ENCODE measurements at regions not wholly inside any gene's neighbourhood (a gene's known extent, or its start where the extent isn't known, plus 50 kb on each side); places are given as distances from the start of the nearest gene placed in this dataset.
"Not testable (repeated sequence)": the region's sequence is repeated elsewhere in the genome, so short reads cannot be mapped to it uniquely, and the experiment has no call there.

DNA sequence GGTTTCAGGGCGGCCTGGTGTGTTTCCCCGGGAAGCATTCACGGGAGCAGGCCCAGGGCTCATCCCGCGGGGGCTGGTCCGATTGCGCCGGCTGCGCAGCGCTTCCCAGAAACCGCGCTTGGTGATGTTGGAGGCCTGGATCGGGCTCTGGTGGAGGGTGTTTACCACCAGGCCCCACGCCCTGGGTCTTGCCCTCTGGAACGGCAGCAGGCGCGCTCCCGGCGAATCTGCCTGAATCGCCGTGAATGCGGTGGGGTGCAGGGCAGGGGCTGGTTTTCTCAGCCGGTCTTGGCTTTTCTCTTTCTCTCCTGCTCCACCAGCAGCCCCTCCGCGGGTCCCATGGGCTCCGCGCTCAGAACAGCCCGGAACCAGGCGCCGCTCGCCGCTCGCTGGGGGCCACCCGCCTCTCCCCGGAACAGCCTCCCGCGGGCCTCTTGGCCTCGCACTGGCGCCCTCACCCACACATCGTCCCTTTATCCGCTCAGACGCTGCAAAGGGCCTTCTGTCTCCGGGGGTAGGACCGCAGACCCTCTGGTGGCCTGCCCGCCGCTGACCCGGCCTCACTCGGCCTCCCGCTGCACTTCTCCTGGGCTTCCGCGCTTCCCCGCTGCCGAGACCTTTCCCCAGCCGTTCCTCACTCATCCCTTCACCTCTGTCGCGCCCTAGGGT, 69.4 kb upstream of the GJB6 start:
- intact Hi-C loops (cut with micrococcal nuclease), result no loop called here
- H3K36me3 Mint-ChIP-seq (ENCODE audit: low read depth), result no peaks in the 10 kb centered on the region
- H3K9me3 Mint-ChIP-seq, result peaks cover 3% of the 10 kb centered on the region
- no peak overlapping the region for H3K27ac Mint-ChIP-seq
- H3K4me1 Mint-ChIP-seq, result no peaks in the 10 kb centered on the region
- H3K4me3 Mint-ChIP-seq, result no peak overlapping the region
- no peak for DNase-seq
- peaks cover 44% of the 10 kb centered on the region for H3K27me3 Mint-ChIP-seq

DNA sequence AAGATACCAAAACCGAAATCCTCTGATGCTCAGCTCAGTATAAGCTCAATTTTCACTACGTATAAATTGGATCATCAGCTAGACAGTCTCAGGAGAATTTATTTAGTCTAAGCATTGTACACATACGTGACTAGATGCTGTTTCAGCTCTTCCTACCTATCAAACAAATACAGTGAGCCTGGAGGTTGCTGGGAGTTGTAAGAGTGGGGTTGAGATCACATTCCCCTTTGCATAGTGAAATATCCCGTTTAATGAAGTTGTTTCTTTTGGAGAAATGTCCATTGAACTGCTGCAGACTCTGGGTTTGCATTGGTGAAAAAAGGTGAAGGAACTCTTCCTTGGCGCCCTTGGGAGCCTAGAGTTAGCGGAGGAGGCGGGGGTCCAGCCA, 68.9 kb upstream of the GJB6 start:
- Mint-ChIP-seq H3K36me3 (ENCODE audit: low read depth) (no peaks in the 10 kb centered on the region), H3K4me3 (no peak overlapping the region), H3K4me1 (no peaks in the 10 kb centered on the region), H3K27ac (no peak overlapping the region), H3K27me3 (peaks cover 42% of the 10 kb centered on the region), H3K9me3 (no peaks in the 10 kb centered on the region)
- no peak for DNase-seq
- intact Hi-C loops (cut with micrococcal nuclease), result no loop called here

DNA sequence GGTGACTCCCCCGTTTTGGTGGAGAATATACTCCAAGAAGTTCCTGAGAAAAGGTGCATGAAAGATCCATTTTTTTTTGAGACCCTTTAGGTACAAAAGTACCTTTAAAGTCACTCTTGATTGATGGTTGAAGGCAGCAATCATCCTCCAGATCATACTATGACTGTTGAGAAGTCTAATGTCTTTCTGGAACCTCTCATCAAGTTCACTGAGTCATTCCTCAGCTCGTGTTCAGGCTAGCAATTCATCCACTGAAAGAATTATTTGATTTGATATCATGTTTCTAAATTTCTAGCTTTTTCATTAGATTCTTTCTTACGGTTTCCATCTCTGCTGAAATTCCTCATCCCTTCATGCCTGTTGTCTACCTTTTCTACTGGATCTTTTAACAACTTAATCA, 65.1 kb upstream of the GJB6 start:
- Mint-ChIP-seq H3K36me3 (ENCODE audit: low read depth) (no peaks in the 10 kb centered on the region), H3K27me3 (peaks cover 26% of the 10 kb centered on the region), H3K9me3 (no peaks in the 10 kb centered on the region), H3K4me3 (no peak overlapping the region), H3K4me1 (no peaks in the 10 kb centered on the region), H3K27ac (no peak overlapping the region)
- intact Hi-C loops (cut with micrococcal nuclease), result no loop called here
- DNase-seq, result no peak

DNA sequence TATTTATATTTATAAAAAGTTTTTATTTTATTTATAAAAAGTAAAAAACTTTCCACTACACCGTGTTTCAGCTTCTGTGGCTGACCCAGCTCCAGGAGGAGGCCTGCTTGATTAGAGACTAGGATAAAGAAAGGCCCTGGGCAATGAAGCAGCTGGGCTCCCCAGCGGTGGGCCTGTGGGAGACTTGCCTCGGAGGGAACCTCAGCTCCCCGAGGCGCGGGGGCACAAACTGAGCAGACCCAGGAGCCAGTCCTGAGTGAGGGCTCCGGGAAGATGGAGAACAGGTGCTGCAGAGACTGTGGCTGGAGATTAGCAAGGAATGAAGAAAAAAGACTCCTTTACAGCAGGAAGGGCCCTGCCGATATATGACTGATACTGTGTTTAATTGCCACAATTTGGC, 63.8 kb upstream of the GJB6 start:
- no peaks in the 10 kb centered on the region for H3K36me3 Mint-ChIP-seq (ENCODE audit: low read depth)

DNA sequence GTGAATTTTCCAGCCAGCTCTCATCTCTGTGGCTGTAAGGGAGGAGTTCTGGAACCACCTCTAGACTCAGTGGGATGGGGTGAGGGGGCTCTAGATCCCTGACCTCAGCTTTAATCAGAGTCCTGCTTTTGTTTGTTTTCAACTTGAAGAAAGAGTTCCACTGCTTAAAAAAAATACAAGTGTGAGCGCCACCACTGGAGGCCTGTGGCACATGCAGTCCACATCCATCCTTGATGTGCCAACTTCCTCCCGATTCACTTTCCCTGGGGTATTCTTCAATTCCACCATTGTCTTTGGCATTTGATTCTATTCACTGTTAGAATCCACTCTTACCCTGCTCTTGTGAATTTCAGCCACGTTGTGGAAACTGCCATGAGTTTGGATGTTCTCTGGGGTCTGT, 62.4 kb upstream of the GJB6 start:
- DNase-seq, result no peak
- H3K36me3 Mint-ChIP-seq (ENCODE audit: low read depth), result no peaks in the 10 kb centered on the region
- no peaks in the 10 kb centered on the region for H3K4me1 Mint-ChIP-seq
- intact Hi-C loops (cut with micrococcal nuclease), result no loop called here
- no peak overlapping the region for H3K27ac Mint-ChIP-seq
- H3K9me3 Mint-ChIP-seq, result no peaks in the 10 kb centered on the region
- peaks cover 11% of the 10 kb centered on the region for H3K27me3 Mint-ChIP-seq
- H3K4me3 Mint-ChIP-seq, result no peak overlapping the region

More for the DNA sequence above, 63.8 kb upstream of the GJB6 start:
- no peak overlapping the region for H3K27ac Mint-ChIP-seq
- intact Hi-C loops (cut with micrococcal nuclease), result no loop called here
- no peaks in the 10 kb centered on the region for H3K9me3 Mint-ChIP-seq
- H3K4me3 Mint-ChIP-seq, result no peak overlapping the region
- no peaks in the 10 kb centered on the region for H3K4me1 Mint-ChIP-seq
- no peak for DNase-seq
- H3K27me3 Mint-ChIP-seq, result peaks cover 18% of the 10 kb centered on the region

DNA sequence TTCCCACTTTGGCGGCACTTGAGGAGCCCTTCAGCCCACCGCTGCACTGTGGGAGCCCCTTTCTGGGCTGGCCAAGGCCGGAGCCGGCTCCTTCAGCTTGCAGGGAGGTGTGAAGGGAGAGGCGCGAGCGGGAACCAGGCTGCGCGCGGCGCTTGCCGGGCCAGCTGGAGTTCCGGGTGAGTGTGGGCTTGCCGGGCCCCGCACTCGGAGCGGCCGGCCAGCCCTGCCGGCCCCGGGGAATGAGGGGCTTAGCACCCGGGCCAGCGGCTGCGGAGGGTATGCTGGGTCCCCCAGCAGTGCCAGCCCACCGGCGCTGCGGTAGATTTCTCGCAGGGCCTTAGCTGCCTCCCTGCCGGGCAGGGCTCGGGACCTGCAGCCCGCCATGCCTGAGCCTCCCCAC, 60.2 kb upstream of the GJB6 start:
- H3K36me3 Mint-ChIP-seq (ENCODE audit: low read depth); H3K9me3 Mint-ChIP-seq; H3K27ac Mint-ChIP-seq; H3K4me3 Mint-ChIP-seq; DNase-seq; intact Hi-C loops (cut with micrococcal nuclease); H3K27me3 Mint-ChIP-seq; H3K4me1 Mint-ChIP-seq: not testable (repeated sequence)

DNA sequence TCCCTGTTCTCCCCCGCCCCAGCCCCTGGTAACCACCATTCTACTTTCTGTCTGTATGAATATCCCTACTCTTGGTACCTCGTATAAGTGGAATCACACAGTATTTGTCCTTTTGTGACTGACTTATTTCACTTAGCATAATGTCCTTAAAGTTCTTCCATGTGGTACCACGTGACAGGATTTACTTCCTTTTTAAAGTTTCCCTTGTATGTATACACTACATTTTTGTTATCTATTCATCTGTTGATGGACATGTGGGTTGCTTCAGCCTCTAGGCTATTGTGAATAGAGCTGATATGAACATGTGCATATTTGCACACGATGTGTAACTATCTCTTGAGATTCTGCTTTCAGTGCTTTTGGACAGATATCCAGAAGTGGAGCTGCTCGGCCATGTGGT, 59.6 kb upstream of the GJB6 start:
- no peak overlapping the region for H3K4me3 Mint-ChIP-seq
- H3K36me3 Mint-ChIP-seq (ENCODE audit: low read depth), result no peaks in the 10 kb centered on the region
- no peak overlapping the region for H3K27ac Mint-ChIP-seq
- intact Hi-C loops (cut with micrococcal nuclease), result no loop called here
- no peaks in the 10 kb centered on the region for H3K4me1 Mint-ChIP-seq
- H3K9me3 Mint-ChIP-seq, result peaks cover 13% of the 10 kb centered on the region
- DNase-seq, result no peak
- H3K27me3 Mint-ChIP-seq, result peaks cover 10% of the 10 kb centered on the region

DNA sequence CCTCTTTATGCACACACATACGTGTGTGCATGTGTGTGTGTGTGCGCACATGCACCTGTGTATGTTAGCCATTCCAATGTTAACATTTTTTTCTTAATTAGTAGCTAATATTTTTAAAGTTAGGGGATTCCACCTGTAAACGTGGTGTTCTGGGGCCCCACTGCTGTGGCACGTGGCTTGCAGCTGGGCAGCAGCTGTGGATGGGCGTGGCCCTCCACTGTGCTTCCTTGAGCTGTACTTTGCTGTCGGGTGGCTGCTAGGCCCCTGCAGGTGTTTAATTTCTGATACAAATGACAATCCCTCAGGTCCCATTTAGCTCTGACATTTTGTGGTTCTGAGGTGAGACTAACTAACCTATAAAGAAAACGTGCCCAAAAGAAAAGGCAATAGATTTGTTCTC, 58.9 kb upstream of the GJB6 start:
- no peaks in the 10 kb centered on the region for H3K36me3 Mint-ChIP-seq (ENCODE audit: low read depth)
- H3K27ac Mint-ChIP-seq, result no peak overlapping the region
- H3K4me1 Mint-ChIP-seq, result no peaks in the 10 kb centered on the region
- H3K9me3 Mint-ChIP-seq, result peaks cover 17% of the 10 kb centered on the region
- no peak for DNase-seq
- H3K4me3 Mint-ChIP-seq, result no peak overlapping the region
- peaks cover 10% of the 10 kb centered on the region for H3K27me3 Mint-ChIP-seq
- intact Hi-C loops (cut with micrococcal nuclease), result no loop called here

DNA sequence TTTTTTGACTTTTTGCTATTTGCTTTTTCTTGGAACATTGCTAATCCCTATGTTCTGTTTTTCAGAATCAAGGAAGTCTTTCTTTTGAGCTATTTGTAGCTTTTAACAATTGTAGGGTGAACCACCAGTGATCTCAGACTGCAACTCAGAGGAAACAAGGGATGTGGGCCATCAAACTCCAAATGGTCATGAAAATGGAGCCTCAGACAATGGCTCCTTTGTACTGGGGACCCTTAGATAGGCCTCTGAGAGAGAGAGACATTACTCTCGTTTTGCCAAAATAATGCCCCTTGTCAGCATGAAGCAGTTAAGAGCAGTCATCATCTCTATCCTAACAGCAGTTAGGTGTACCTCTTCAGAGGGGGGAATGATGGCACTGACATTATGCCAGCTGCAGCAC, 56.4 kb upstream of the GJB6 start:
- no peaks in the 10 kb centered on the region for H3K4me1 Mint-ChIP-seq
- H3K9me3 Mint-ChIP-seq, result peaks cover 26% of the 10 kb centered on the region
- intact Hi-C loops (cut with micrococcal nuclease), result no loop called here
- no peaks in the 10 kb centered on the region for H3K36me3 Mint-ChIP-seq (ENCODE audit: low read depth)
- no peak overlapping the region for H3K4me3 Mint-ChIP-seq
- no peak overlapping the region for H3K27ac Mint-ChIP-seq
- peaks cover 7% of the 10 kb centered on the region for H3K27me3 Mint-ChIP-seq
- no peak for DNase-seq

DNA sequence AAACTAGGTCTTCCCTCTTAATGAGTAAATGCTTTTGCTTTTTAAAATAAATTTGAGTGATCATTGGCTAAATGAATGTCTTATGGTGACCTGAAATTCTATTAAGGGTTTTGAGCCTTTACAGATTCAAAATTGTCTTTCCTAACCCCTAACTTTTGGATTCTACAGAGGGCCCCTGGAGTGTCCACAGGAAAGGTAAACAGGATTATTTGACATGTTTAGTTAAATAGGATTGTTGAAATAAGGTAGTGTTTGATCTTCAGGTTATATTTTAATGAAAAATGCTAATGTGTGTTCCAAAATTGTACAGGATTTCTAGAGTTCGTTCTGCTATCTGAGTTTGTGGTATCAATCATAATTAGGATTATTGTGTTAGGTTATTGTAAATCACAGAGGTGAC, 55.9 kb upstream of the GJB6 start:
- intact Hi-C loops (cut with micrococcal nuclease), result no loop called here
- no peaks in the 10 kb centered on the region for H3K36me3 Mint-ChIP-seq (ENCODE audit: low read depth)
- no peaks in the 10 kb centered on the region for H3K4me1 Mint-ChIP-seq
- no peak overlapping the region for H3K27ac Mint-ChIP-seq
- H3K4me3 Mint-ChIP-seq, result no peak overlapping the region
- peaks cover 26% of the 10 kb centered on the region for H3K9me3 Mint-ChIP-seq
- H3K27me3 Mint-ChIP-seq, result peaks cover 7% of the 10 kb centered on the region
- no peak for DNase-seq

DNA sequence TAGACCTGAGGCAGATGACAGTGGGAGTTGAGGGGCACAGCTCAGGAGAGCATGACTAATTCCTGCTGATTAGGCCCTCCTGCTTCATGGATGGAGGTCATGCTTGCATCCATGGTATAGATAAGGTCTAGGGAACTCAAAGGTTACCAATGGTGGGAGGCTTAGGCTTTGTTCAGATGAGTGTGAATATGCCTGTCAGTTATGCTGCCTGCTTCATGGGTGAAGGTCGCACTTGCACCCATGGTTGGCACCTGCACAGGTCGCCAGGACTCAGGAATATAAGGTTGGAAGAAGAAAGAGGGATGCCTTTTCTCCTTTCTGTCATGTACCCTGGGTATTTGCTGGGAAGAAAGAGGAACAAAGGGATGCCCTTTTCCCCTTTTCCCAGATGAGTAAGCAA, 53.4 kb upstream of the GJB6 start:
- Mint-ChIP-seq H3K4me1 (no peaks in the 10 kb centered on the region), H3K9me3 (peaks cover 26% of the 10 kb centered on the region), H3K27ac (no peak overlapping the region), H3K4me3 (no peak overlapping the region), H3K36me3 (ENCODE audit: low read depth) (no peaks in the 10 kb centered on the region), H3K27me3 (peaks cover 7% of the 10 kb centered on the region)
- no peak for DNase-seq
- intact Hi-C loops (cut with micrococcal nuclease), result no loop called here

All from activated CD4-positive, alpha-beta T cell treated with anti-CD3 and anti-CD28 coated beads, Interleukin-2, amount 10 ng/mL, durations not matched to agents 24 days and 14 days (primary cell).